PC-3 (cell line): ENCODE measurements at regions not wholly inside any gene's neighbourhood (a gene's known extent, or its start where the extent isn't known, plus 50 kb on each side); places are given as distances from the start of the nearest gene placed in this dataset.

Experiments used
- CTCF ChIP-seq: fragments of 300-600 bp; sonication (generic); conservative IDR thresholded peaks from 2 replicates; pipeline ENCODE4 v1.5.1; 2017; ENCODE audit warnings: antibody characterized with exemption, low read depth, mild to moderate bottlenecking, low read length
- EZH2phosphoT487 ChIP-seq: fragments of 300-600 bp; sonication (generic); IDR thresholded peaks from 2 replicates; pipeline ENCODE4 v1.6.1; 2018; ENCODE audit warnings: mild to moderate bottlenecking, antibody characterized with exemption, low read length, borderline replicate concordance

GRCh38 chr2:189249901-189250300, 70.3 kb upstream of the COL5A2 start:
- TF ChIP-seq CTCF (no peak), EZH2phosphoT487 (no peak)
